ENCODE measurements at regions not wholly inside any gene's neighbourhood (a gene's known extent, or its start where the extent isn't known, plus 50 kb on each side); places are given as distances from the start of the nearest gene placed in this dataset.

- no peak overlapping the region for H3K27ac Mint-ChIP-seq
- H3K4me1 Mint-ChIP-seq: no peaks in the 10 kb centered on the region
- no peaks in the 10 kb centered on the region for H3K9me3 Mint-ChIP-seq
- peaks cover 9% of the 10 kb centered on the region for H3K27me3 Mint-ChIP-seq
- no peak for DNase-seq
- CTCF ChIA-PET: interaction anchor here (0.9 kb wide), 1 partner anchor 11 kb away, joined by 3 read pairs; no protein-coding TSS in a partner anchor
- H3K4me3 Mint-ChIP-seq: no peak overlapping the region
- H3K36me3 Mint-ChIP-seq: no peaks in the 10 kb centered on the region
Observed at GRCh38 chr17:65283704-65284103, 146.5 kb downstream of the RGS9 start.

- Mint-ChIP-seq H3K4me3 (no peak overlapping the region), H3K9me3 (no peaks in the 10 kb centered on the region), H3K27me3 (peaks cover 21% of the 10 kb centered on the region), H3K27ac (no peak overlapping the region), H3K4me1 (peaks cover 14% of the 10 kb centered on the region), H3K36me3 (no peaks in the 10 kb centered on the region)
- CTCF ChIA-PET: interaction anchor here (0.6 kb wide), 1 partner anchor 101 kb away, joined by 5 read pairs; no protein-coding TSS in a partner anchor
- DNase-seq: no peak
Observed at GRCh38 chr17:65279456-65279855, 142.3 kb downstream of the RGS9 start.

- peaks cover 14% of the 10 kb centered on the region for H3K4me1 Mint-ChIP-seq
- CTCF ChIA-PET: no interaction called here
- no peak overlapping the region for H3K27ac Mint-ChIP-seq
- no peaks in the 10 kb centered on the region for H3K9me3 Mint-ChIP-seq
- DNase-seq: no peak
- no peaks in the 10 kb centered on the region for H3K36me3 Mint-ChIP-seq
- peaks cover 21% of the 10 kb centered on the region for H3K27me3 Mint-ChIP-seq
- H3K4me3 Mint-ChIP-seq: no peak overlapping the region
Observed at GRCh38 chr17:65278820-65279184, 141.6 kb downstream of the RGS9 start.

- Mint-ChIP-seq H3K36me3 (no peaks in the 10 kb centered on the region), H3K9me3 (no peaks in the 10 kb centered on the region), H3K27me3 (peaks cover 25% of the 10 kb centered on the region), H3K4me1 (peaks cover 14% of the 10 kb centered on the region), H3K4me3 (no peak overlapping the region), H3K27ac (no peak overlapping the region)
- peak; percentile 38 for DNase-seq
- CTCF ChIA-PET: interaction anchor here (2.0 to 2.9 kb wide), 2 partner anchors 16 to 46 kb away, joined by 9 to 11 read pairs; no protein-coding TSS in a partner anchor
Observed at GRCh38 chr17:65278050-65278819, 141.1 kb downstream of the RGS9 start.

GRCh38 chr17:65277576-65277975 is 140.4 kb downstream of the RGS9 start:
- Mint-ChIP-seq H3K9me3 (no peaks in the 10 kb centered on the region), H3K27me3 (peaks cover 27% of the 10 kb centered on the region), H3K4me3 (no peak overlapping the region), H3K36me3 (no peaks in the 10 kb centered on the region), H3K27ac (no peak overlapping the region), H3K4me1 (peaks cover 14% of the 10 kb centered on the region)
- DNase-seq: no peak
- CTCF ChIA-PET: interaction anchor here (2.0 to 2.9 kb wide), 2 partner anchors 16 to 45 kb away, joined by 9 to 11 read pairs; no protein-coding TSS in a partner anchor
